ENCODE measurements at regions not wholly inside any gene's neighbourhood (a gene's known extent, or its start where the extent isn't known, plus 50 kb on each side); places are given as distances from the start of the nearest gene placed in this dataset.

DNA sequence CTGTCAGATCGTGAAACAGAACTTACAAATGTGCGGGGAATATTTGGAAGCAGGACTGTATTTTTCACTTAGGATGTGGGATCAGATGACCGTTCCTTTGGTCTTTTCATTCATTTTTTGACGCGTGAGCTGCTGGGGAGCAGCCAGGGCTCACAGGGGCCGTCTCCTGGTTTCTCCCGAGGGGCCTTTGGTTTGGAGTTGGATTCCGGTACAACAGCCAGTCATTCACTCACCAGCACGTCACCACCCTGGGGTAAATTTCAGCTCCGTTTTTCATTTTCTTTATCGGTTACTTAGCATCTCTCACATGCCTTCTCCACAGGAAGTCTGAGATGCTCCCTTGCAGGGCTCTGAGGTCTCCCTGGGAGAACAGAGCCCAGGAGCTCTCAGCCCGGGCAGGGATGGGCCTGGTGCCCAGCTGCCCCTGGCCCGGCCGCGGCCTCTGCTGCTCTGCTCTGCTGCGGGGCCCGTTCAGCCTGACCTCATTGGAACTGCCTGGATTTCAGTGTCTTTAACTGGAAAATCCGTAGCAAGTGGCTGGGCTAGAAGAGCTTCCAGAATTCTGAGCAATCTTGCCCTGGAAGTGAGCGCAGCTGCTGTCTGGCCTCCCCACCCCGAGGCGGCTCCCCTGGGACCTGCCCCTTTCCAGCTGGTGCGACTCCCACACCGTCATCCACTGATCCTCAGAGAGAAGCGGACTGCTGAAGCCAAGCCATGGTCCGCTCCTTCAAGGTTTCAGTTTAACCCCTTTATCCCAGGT, 335.6 kb downstream of the EIPR1 start:
- H3K36me3 ChIP-seq (ENCODE audit: control insufficient read depth, insufficient read depth, low read length) = no peaks in the 10 kb centered on the region
- no peak overlapping the region for H3K27ac ChIP-seq (ENCODE audit: low read depth, low read length)
- no peak overlapping the region for H3K4me3 ChIP-seq (ENCODE audit: low read length)
- no peaks in the 10 kb centered on the region for H3K4me1 ChIP-seq (ENCODE audit: control insufficient read depth, insufficient read depth, low read length)
- H3K27me3 ChIP-seq (ENCODE audit: control insufficient read depth, insufficient read depth, low read length) = no peaks in the 10 kb centered on the region
- H3K9ac ChIP-seq (ENCODE audit: low read length) = no peak overlapping the region

DNA sequence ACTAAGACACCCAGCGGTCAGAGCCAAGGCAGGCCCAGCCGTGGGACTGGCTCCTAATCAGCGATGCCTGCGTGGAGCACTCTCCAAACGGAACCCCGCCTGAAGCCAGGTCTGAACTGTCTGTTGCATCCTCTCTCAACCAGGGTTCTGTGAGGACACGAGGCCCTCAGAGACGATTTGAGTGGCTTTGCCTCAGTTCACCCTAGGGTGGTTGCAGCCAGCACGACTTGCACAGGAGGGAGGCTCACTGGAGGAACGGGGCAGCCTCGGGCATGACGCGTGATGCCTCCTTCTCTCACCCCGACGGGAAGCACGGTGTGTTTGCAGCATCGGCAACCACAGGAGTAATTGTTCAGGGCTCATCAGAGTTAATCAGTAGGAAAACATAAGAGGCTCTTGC, 336.4 kb downstream of the EIPR1 start:
- Histone ChIP-seq H3K4me3 (ENCODE audit: low read length) (no peak overlapping the region), H3K27ac (ENCODE audit: low read depth, low read length) (no peak overlapping the region)

DNA sequence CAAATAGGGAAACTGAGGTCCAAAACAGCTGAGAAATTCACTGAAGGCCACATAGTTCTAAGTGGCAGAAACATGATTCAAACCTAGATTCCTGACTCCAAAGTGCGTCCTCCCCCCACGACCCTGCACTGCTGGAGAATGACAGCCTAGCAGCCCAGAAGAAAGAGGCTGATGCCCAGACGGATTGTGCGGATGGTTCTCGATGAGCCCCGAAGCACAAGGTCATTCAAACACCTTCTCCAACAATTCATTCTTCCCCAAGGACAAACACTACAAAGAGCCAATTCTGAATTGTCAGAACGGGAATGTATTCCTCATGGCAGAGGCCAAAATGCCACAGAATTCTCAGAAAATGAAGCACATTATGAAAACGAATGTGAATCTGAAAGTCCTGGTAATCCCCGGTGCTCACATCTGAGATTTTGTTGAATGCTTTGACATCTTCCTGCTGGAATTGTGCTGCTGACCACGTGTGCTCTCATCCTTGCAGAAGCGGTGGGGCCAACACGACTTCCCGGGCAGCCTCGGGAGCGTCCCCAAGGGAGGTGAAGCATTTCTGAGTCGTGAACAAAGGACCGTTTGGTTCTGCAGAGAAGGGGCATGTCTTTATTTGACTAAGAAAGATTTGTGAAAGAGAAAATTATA, 337.0 kb downstream of the EIPR1 start:
- H3K9ac ChIP-seq (ENCODE audit: low read length) = no peak overlapping the region
- no peak overlapping the region for H3K4me3 ChIP-seq (ENCODE audit: low read length)
- H3K4me1 ChIP-seq (ENCODE audit: control insufficient read depth, insufficient read depth, low read length) = no peaks in the 10 kb centered on the region
- no peaks in the 10 kb centered on the region for H3K36me3 ChIP-seq (ENCODE audit: control insufficient read depth, insufficient read depth, low read length)
- H3K27ac ChIP-seq (ENCODE audit: low read depth, low read length) = no peak overlapping the region
- H3K27me3 ChIP-seq (ENCODE audit: control insufficient read depth, insufficient read depth, low read length) = no peaks in the 10 kb centered on the region

More for the DNA sequence above, 336.4 kb downstream of the EIPR1 start:
- no peaks in the 10 kb centered on the region for H3K36me3 ChIP-seq (ENCODE audit: control insufficient read depth, insufficient read depth, low read length)
- H3K27me3 ChIP-seq (ENCODE audit: control insufficient read depth, insufficient read depth, low read length) = no peaks in the 10 kb centered on the region
- no peaks in the 10 kb centered on the region for H3K4me1 ChIP-seq (ENCODE audit: control insufficient read depth, insufficient read depth, low read length)
- H3K9ac ChIP-seq (ENCODE audit: low read length) = no peak overlapping the region

- Histone ChIP-seq H3K9ac (ENCODE audit: low read length) (no peak overlapping the region), H3K36me3 (ENCODE audit: control insufficient read depth, insufficient read depth, low read length) (no peaks in the 10 kb centered on the region), H3K27me3 (ENCODE audit: control insufficient read depth, insufficient read depth, low read length) (no peaks in the 10 kb centered on the region), H3K4me3 (ENCODE audit: low read length) (no peak overlapping the region), H3K27ac (ENCODE audit: low read depth, low read length) (no peak overlapping the region), H3K4me1 (ENCODE audit: control insufficient read depth, insufficient read depth, low read length) (no peaks in the 10 kb centered on the region)
Measured at GRCh38 chr2:3040066-3040428, 337.6 kb downstream of the EIPR1 start.

DNA sequence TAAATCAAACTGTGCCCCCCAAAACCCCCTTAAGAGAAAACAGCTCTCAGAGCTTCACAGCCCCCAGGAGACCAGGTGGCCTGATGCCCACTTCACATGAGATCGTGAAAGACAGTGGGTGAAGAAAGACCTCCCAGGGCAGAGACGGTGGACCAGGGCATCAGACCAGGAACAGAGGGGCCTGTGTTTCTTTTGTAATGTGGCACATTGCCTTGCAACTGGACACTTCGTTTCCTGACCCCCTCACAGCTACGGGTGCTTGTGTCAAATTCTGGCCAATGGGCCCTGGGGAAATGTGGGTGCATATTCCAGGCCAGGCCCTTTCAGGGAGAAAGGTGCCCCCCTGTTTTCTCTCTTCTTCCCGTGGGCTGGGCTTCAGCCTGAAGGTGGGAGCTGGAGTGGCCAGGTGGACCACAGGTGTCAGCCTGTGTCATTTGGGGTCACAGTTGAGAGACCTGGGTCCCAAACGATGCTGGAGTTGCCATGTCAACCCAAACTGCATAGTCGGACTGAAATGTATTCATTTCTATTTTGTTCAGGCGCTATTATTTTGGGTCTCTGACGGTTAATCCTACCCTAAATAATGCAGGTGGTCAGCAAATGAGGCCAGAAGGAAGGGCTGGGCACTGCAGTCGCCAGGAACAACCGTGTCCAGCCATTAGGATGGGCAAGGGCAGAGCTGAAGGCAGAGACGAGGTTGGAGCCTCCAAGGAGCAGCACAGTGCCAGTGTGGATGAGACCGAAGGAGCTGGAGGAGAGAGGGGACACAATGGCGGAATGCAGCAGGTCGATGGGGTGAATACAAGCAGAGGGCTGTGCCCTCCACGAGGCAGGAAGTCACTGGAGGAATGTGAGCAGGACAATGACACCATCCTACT, 338.2 kb downstream of the EIPR1 start:
- Histone ChIP-seq H3K4me1 (ENCODE audit: control insufficient read depth, insufficient read depth, low read length) (no peaks in the 10 kb centered on the region), H3K4me3 (ENCODE audit: low read length) (no peak overlapping the region), H3K27ac (ENCODE audit: low read depth, low read length) (no peak overlapping the region), H3K27me3 (ENCODE audit: control insufficient read depth, insufficient read depth, low read length) (no peaks in the 10 kb centered on the region), H3K36me3 (ENCODE audit: control insufficient read depth, insufficient read depth, low read length) (no peaks in the 10 kb centered on the region), H3K9ac (ENCODE audit: low read length) (no peak overlapping the region)

- Histone ChIP-seq H3K9ac (ENCODE audit: low read length) (no peak overlapping the region), H3K27me3 (ENCODE audit: control insufficient read depth, insufficient read depth, low read length) (no peaks in the 10 kb centered on the region), H3K4me3 (ENCODE audit: low read length) (no peak overlapping the region), H3K27ac (ENCODE audit: low read depth, low read length) (no peak overlapping the region), H3K36me3 (ENCODE audit: control insufficient read depth, insufficient read depth, low read length) (no peaks in the 10 kb centered on the region), H3K4me1 (ENCODE audit: control insufficient read depth, insufficient read depth, low read length) (no peaks in the 10 kb centered on the region)
Measured at GRCh38 chr2:3038636-3039035, 339.0 kb downstream of the EIPR1 start.

DNA sequence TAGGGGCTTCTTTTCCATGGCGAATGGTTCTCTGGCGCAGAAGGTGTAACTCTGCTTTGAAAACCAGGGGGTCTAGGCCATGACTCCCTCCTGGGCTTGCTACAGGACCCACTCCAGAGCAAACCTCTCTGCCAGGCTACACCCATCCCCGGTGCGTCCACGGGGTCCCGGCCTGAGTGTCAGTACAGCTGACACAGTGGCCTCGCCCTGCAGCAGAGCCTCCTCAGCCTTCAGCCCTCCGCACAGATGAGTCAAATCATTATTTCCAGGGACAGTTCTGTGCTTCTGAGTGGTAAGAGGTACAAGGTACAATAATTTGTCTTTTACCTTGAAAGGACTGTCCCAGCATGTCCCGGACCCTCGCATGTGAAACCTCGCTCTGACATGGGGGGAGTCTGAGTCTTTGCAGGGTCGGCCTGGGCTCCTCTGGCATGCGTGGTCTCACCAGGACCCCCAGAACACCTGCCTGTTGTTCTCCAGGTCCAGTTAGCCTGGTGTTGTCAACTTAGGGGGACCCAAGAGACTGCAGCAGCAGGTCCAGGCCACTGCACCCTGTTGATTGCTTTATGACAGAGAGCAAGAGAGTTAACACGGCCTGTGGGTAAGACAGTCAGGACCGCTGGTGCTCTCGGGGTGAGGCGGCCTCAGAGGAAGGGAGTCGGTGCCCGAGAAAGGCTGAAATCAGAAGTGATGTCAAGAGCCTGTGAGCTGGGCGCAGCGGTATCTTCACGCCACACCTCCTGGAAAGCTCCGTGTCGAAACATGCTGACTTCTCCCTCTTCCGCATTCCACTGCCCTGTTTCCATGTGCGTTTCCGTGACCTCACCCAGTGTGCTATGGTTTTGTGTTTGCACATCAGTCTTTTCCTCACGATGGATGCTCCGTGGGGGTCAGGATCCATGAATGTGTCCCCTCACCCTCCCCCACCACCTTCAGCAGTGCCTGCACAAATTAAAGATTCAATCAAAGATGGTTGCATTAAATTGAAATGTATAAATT, 340.1 kb downstream of the EIPR1 start:
- H3K36me3 ChIP-seq (ENCODE audit: control insufficient read depth, insufficient read depth, low read length) = no peaks in the 10 kb centered on the region
- H3K4me3 ChIP-seq (ENCODE audit: low read length) = no peak overlapping the region
- no peak overlapping the region for H3K9ac ChIP-seq (ENCODE audit: low read length)
- H3K27ac ChIP-seq (ENCODE audit: low read depth, low read length) = no peak overlapping the region
- no peaks in the 10 kb centered on the region for H3K27me3 ChIP-seq (ENCODE audit: control insufficient read depth, insufficient read depth, low read length)
- H3K4me1 ChIP-seq (ENCODE audit: control insufficient read depth, insufficient read depth, low read length) = no peaks in the 10 kb centered on the region

DNA sequence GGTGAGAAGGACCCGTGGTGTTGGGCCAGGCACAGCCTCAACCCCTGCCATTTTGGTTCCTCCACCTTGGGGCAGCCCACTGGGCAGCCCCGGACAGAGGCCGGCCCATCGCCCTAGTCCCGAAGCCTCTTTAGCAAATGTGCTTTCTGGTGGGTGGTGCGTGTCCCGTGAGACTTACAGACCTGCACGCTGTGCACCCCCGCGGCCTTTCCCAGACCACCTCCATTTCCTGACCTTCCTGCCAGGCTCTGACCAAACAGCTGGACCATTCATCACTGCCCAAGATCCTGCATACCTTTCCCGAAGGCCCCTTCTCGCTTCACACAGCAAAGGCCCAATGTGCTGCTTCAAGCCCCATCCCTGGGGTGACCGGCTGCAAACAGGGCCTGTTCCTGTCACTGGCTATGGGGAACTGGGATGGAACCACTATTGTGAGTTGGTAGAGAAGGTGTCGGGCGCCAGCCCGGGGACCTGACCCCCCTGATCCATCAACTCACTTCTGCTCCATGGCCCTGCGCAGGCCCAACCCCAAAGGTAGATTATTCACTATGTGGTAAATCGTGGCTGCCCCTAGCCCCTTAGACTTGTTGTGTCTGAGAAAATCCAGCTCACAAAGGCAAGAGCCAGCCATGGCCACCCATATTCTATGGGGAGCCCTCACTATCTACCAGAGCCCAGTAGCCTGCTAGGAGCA, 341.0 kb downstream of the EIPR1 start:
- no peaks in the 10 kb centered on the region for H3K4me1 ChIP-seq (ENCODE audit: control insufficient read depth, insufficient read depth, low read length)
- H3K4me3 ChIP-seq (ENCODE audit: low read length) = no peak overlapping the region
- no peak overlapping the region for H3K27ac ChIP-seq (ENCODE audit: low read depth, low read length)
- no peaks in the 10 kb centered on the region for H3K36me3 ChIP-seq (ENCODE audit: control insufficient read depth, insufficient read depth, low read length)
- H3K27me3 ChIP-seq (ENCODE audit: control insufficient read depth, insufficient read depth, low read length) = no peaks in the 10 kb centered on the region
- H3K9ac ChIP-seq (ENCODE audit: low read length) = no peak overlapping the region

- H3K36me3 ChIP-seq (ENCODE audit: control insufficient read depth, insufficient read depth, low read length) = no peaks in the 10 kb centered on the region
- no peak overlapping the region for H3K4me3 ChIP-seq (ENCODE audit: low read length)
- H3K4me1 ChIP-seq (ENCODE audit: control insufficient read depth, insufficient read depth, low read length) = no peaks in the 10 kb centered on the region
- no peaks in the 10 kb centered on the region for H3K27me3 ChIP-seq (ENCODE audit: control insufficient read depth, insufficient read depth, low read length)
- no peak overlapping the region for H3K9ac ChIP-seq (ENCODE audit: low read length)
- H3K27ac ChIP-seq (ENCODE audit: low read depth, low read length) = no peak overlapping the region
Measured at GRCh38 chr2:3035385-3036050, 342.1 kb downstream of the EIPR1 start.

- no peak overlapping the region for H3K4me3 ChIP-seq (ENCODE audit: low read length)
- H3K36me3 ChIP-seq (ENCODE audit: control insufficient read depth, insufficient read depth, low read length) = no peaks in the 10 kb centered on the region
- no peaks in the 10 kb centered on the region for H3K27me3 ChIP-seq (ENCODE audit: control insufficient read depth, insufficient read depth, low read length)
Measured at GRCh38 chr2:3034856-3035255, 342.8 kb downstream of the EIPR1 start.

GRCh38 chr2:3034396-3034795, 343.2 kb downstream of the EIPR1 start:
- Histone ChIP-seq H3K27me3 (ENCODE audit: control insufficient read depth, insufficient read depth, low read length) (no peaks in the 10 kb centered on the region), H3K9ac (ENCODE audit: low read length) (no peak overlapping the region)

More at GRCh38 chr2:3034856-3035255, 342.8 kb downstream of the EIPR1 start:
- Histone ChIP-seq H3K4me1 (ENCODE audit: control insufficient read depth, insufficient read depth, low read length) (no peaks in the 10 kb centered on the region), H3K27ac (ENCODE audit: low read depth, low read length) (no peak overlapping the region), H3K9ac (ENCODE audit: low read length) (no peak overlapping the region)

More at GRCh38 chr2:3034396-3034795, 343.2 kb downstream of the EIPR1 start:
- Histone ChIP-seq H3K27ac (ENCODE audit: low read depth, low read length) (no peak overlapping the region), H3K4me1 (ENCODE audit: control insufficient read depth, insufficient read depth, low read length) (no peaks in the 10 kb centered on the region), H3K4me3 (ENCODE audit: low read length) (no peak overlapping the region), H3K36me3 (ENCODE audit: control insufficient read depth, insufficient read depth, low read length) (no peaks in the 10 kb centered on the region)
